HEK293T (cell line): ENCODE measurements at regions not wholly inside any gene's neighbourhood (a gene's known extent, or its start where the extent isn't known, plus 50 kb on each side); places are given as distances from the start of the nearest gene placed in this dataset.

ENCODE experiments used
- BHLHE40 ChIP-seq: fragments of 450-650 bp; IDR thresholded peaks from 2 replicates; pipeline ENCODE4 v1.6.1; 2016; ENCODE audit warnings: mild to moderate bottlenecking, moderate library complexity, borderline replicate concordance
- CTBP1 ChIP-seq: fragments of 450-650 bp; IDR thresholded peaks from 2 replicates; pipeline ENCODE4 v1.6.1; 2016; ENCODE audit warnings: borderline replicate concordance
- ELF4 ChIP-seq: fragments of 450-650 bp; IDR thresholded peaks from 2 replicates; pipeline ENCODE4 v1.6.1; 2017; ENCODE audit warnings: antibody characterized with exemption
- HDGF ChIP-seq: fragments of 450-650 bp; IDR thresholded peaks from 2 replicates; pipeline ENCODE4 v1.6.1; 2017; ENCODE audit warnings: antibody characterized with exemption, borderline replicate concordance
- SP1 ChIP-seq: fragments of 450-650 bp; IDR thresholded peaks from 2 replicates; pipeline ENCODE4 v1.6.1; 2017

GRCh38 chr5:2391021-2391420 lies 360.5 kb downstream of the IRX2 start:
- TF ChIP-seq SP1 (no peak), BHLHE40 (no peak), ELF4 (no peak), HDGF (no peak), CTBP1 (no peak)
